ENCODE measurements at regions not wholly inside any gene's neighbourhood (a gene's known extent, or its start where the extent isn't known, plus 50 kb on each side); places are given as distances from the start of the nearest gene placed in this dataset.

- no peak for TF ChIP-seq CTCF (IDR thresholded peaks at IDR 0.05)
- H3K4me3 ChIP-seq (ENCODE audit: low read depth in 1 of 2, low read length in 1 of 2): no peak overlapping the region
- H3K36me3 ChIP-seq: no peaks in the 10 kb centered on the region
- no peak overlapping the region for H3K27ac ChIP-seq
- H3K9me3 ChIP-seq: no peaks in the 10 kb centered on the region
- no peaks in the 10 kb centered on the region for H3K27me3 ChIP-seq
- H3K4me1 ChIP-seq (ENCODE audit: control insufficient read depth in 1 of 2, insufficient read depth in 1 of 2, low read depth in 1 of 2, low read length in 1 of 2): peaks cover 9 to 12% of the 10 kb centered on the region in 2 experiments
These were observed 207.0 kb upstream of the PRDM1 start for GRCh38 chr6:105879146-105879545.

- H3K9me3 ChIP-seq: no peaks in the 10 kb centered on the region
- H3K27ac ChIP-seq: no peak overlapping the region
- H3K27me3 ChIP-seq: no peaks in the 10 kb centered on the region
- H3K4me1 ChIP-seq (ENCODE audit: control insufficient read depth in 1 of 2, insufficient read depth in 1 of 2, low read depth in 1 of 2, low read length in 1 of 2): peaks cover 9 to 12% of the 10 kb centered on the region in 2 experiments
- H3K36me3 ChIP-seq: no peaks in the 10 kb centered on the region
- no peak overlapping the region for H3K4me3 ChIP-seq (ENCODE audit: low read depth in 1 of 2, low read length in 1 of 2)
- TF ChIP-seq CTCF (IDR thresholded peaks at IDR 0.05): no peak
These were observed 210.0 kb upstream of the PRDM1 start for GRCh38 chr6:105875974-105876640.

DNA sequence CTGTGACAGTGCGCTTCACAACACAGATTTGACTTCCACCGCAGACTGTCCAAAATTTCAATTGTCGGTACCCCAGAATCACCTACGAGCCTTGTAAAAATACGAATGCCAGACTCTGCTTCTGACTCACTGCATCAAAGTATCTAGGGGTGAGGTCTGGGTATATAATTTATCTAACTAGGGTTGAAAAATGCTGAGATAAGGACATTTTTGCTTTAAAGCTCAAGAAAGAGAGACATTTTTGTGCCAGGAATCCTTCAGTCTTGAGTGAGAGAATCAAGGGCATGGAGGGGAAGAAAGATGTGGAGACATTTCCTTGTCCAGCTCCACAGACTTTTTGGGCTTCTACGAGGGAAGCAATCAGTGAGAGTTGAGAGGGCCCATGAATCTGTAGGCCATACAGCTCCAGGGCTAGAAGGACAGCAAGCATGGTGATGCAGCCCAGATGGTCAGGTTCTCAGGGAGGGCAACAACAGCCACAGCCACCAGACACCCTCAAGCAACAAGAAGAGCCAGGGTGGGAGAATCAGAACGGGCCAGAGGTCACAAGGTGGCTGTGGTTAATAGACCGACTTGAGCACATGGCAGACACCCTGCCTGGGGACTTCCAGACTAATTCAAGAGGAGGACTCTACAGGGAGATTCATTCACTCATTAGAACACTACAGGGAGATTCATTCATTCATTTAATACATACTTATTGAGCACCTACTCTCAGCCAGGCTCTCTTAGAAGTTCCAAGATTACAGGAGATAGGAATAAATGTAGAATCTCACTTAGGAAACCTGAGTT, 211.1 kb upstream of the PRDM1 start:
- no peak for TF ChIP-seq CTCF (IDR thresholded peaks at IDR 0.05)

GRCh38 chr6:105873799-105874198, 212.3 kb upstream of the PRDM1 start:
- Histone ChIP-seq H3K9me3 (no peaks in the 10 kb centered on the region), H3K36me3 (no peaks in the 10 kb centered on the region), H3K4me1 (ENCODE audit: control insufficient read depth in 1 of 2, insufficient read depth in 1 of 2, low read depth in 1 of 2, low read length in 1 of 2) (peaks cover 7 to 8% of the 10 kb centered on the region in 2 experiments), H3K27ac (no peak overlapping the region), H3K27me3 (no peaks in the 10 kb centered on the region), H3K4me3 (ENCODE audit: low read depth in 1 of 2, low read length in 1 of 2) (no peak overlapping the region)
- no peak for TF ChIP-seq CTCF (IDR thresholded peaks at IDR 0.05)

More for the DNA sequence above, 211.1 kb upstream of the PRDM1 start:
- Histone ChIP-seq H3K4me3 (ENCODE audit: low read depth in 1 of 2, low read length in 1 of 2) (no peak overlapping the region), H3K27ac (no peak overlapping the region), H3K36me3 (no peaks in the 10 kb centered on the region), H3K27me3 (no peaks in the 10 kb centered on the region), H3K4me1 (ENCODE audit: control insufficient read depth in 1 of 2, insufficient read depth in 1 of 2, low read depth in 1 of 2, low read length in 1 of 2) (peaks cover 2 to 6% of the 10 kb centered on the region in 2 experiments), H3K9me3 (no peaks in the 10 kb centered on the region)

DNA sequence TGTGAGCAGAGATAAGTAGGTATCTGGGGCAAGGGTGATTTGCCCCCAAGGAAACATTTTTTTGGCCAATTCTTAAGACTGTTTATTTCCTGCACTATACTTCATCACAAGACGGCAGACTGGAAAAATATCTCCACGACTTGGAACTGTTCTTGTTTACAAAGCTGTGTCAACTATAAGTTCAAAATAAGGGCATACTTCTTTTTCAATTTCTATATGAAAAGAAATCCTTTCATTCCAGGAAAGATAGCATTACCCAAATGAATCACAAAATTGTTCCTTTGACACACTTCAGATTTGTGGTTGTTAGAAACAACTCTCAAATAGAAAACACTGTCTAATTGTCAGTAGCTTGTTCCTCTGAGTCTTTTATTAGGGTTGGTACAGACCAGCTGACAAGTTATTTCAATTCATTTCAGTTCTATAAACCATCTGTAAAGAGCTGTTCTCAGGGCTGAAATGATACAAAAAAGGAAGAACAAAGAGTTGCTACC, 212.9 kb upstream of the PRDM1 start:
- no peak overlapping the region for H3K27ac ChIP-seq
- H3K27me3 ChIP-seq: no peaks in the 10 kb centered on the region
- H3K4me1 ChIP-seq (ENCODE audit: control insufficient read depth in 1 of 2, insufficient read depth in 1 of 2, low read depth in 1 of 2, low read length in 1 of 2): peaks cover 7 to 8% of the 10 kb centered on the region in 2 experiments
- H3K4me3 ChIP-seq (ENCODE audit: low read depth in 1 of 2, low read length in 1 of 2): no peak overlapping the region
- TF ChIP-seq CTCF (IDR thresholded peaks at IDR 0.05): no peak
- H3K36me3 ChIP-seq: no peaks in the 10 kb centered on the region
- H3K9me3 ChIP-seq: no peaks in the 10 kb centered on the region
